KMS-11 (cell line): ENCODE measurements at regions not wholly inside any gene's neighbourhood (a gene's known extent, or its start where the extent isn't known, plus 50 kb on each side); places are given as distances from the start of the nearest gene placed in this dataset.

Experiments
- H2AFZ ChIP-seq: fragments of 200-600 bp; sonication (generic); 2 replicates; pipeline ENCODE4 v1.6.1; 2016; ENCODE audit warnings: antibody characterized with exemption, mixed run types, low read depth
- H3K27ac ChIP-seq: fragments of 200-600 bp; sonication (generic); 2 replicates; pipeline ENCODE4 v1.6.1; 2016; ENCODE audit warnings: mild to moderate bottlenecking, mixed run types
- H3K27me3 ChIP-seq: fragments of 200-600 bp; sonication (generic); 2 replicates; pipeline ENCODE4 v1.6.1; 2017; ENCODE audit warnings: mild to moderate bottlenecking, low read depth, mixed run types, moderate library complexity; ENCODE audit not compliant: insufficient read depth
- H3K36me3 ChIP-seq: fragments of 200-600 bp; sonication (generic); 2 replicates; pipeline ENCODE4 v1.6.1; 2017; ENCODE audit warnings: mild to moderate bottlenecking, mixed run types; ENCODE audit not compliant: insufficient read depth
- H3K4me1 ChIP-seq: fragments of 200-600 bp; sonication (generic); 2 replicates; pipeline ENCODE4 v1.6.1; 2016; ENCODE audit warnings: mild to moderate bottlenecking, low read depth, mixed run types; ENCODE audit not compliant: poor library complexity, severe bottlenecking
- H3K4me2 ChIP-seq: fragments of 200-600 bp; sonication (generic); 2 replicates; pipeline ENCODE4 v1.7.0; 2016; ENCODE audit warnings: mild to moderate bottlenecking, mixed run types
- H3K4me3 ChIP-seq: fragments of 200-600 bp; sonication (generic); IDR thresholded peaks from 2 replicates; pipeline ENCODE4 v1.6.1; 2017; ENCODE audit warnings: low read depth, low read length, mixed read lengths; ENCODE audit not compliant: insufficient read depth
- H3K79me2 ChIP-seq: fragments of 200-600 bp; sonication (generic); 2 replicates; pipeline ENCODE4 v1.6.1; 2016; ENCODE audit warnings: low read depth, mixed run types; ENCODE audit not compliant: insufficient read depth
- H3K9ac ChIP-seq: fragments of 200-600 bp; sonication (generic); 2 replicates; pipeline ENCODE4 v1.6.1; 2016; ENCODE audit warnings: mild to moderate bottlenecking, mixed run types
- H4K20me1 ChIP-seq: fragments of 200-600 bp; sonication (generic); 2 replicates; pipeline ENCODE4 v1.6.1; 2016; ENCODE audit warnings: mild to moderate bottlenecking, mixed run types; ENCODE audit not compliant: insufficient read depth
- CTCF ChIP-seq: fragments of 200-600 bp; sonication (generic); conservative IDR thresholded peaks from 2 replicates; pipeline ENCODE4 v1.6.1; 2017; ENCODE audit warnings: low read depth, mild to moderate bottlenecking, antibody characterized with exemption, low read length, moderate library complexity, mixed read lengths

GRCh38 chr6:91560409-91560808 lies 973.5 kb upstream of the MAP3K7 start:
- Histone ChIP-seq H3K4me3 (no peak overlapping the region), H3K9ac (no peak overlapping the region), H3K27me3 (no peaks in the 10 kb centered on the region), H3K79me2 (no peaks in the 10 kb centered on the region), H3K4me2 (no peak overlapping the region), H4K20me1 (no peaks in the 10 kb centered on the region), H3K36me3 (no peaks in the 10 kb centered on the region), H2AFZ (no peak overlapping the region), H3K4me1 (no peaks in the 10 kb centered on the region), H3K27ac (no peak overlapping the region)
- no peak for TF ChIP-seq CTCF

DNA sequence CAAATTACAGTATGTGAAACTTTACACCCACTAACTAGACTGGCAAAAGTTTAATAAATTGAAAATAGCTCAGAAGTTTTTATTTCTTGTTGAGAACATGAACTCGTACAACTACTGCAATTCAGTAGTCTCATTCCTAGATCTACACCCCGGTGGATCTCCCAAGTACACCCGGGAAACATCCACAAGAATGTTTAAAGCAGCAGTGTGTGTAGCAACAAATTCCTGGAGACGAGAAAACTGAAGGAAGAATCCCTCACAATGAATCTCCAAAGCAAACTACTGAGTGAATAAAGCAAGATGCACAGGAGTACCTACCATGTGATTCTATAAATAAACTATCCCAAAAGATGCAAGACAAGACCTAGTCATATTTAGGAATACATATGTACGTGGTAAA lies 954.0 kb upstream of the MAP3K7 start:
- Histone ChIP-seq H3K36me3 (no peaks in the 10 kb centered on the region), H3K27me3 (no peaks in the 10 kb centered on the region), H3K4me3 (no peak overlapping the region), H3K9ac (no peak overlapping the region), H3K4me2 (no peak overlapping the region), H4K20me1 (no peaks in the 10 kb centered on the region), H2AFZ (no peak overlapping the region), H3K4me1 (no peaks in the 10 kb centered on the region), H3K79me2 (no peaks in the 10 kb centered on the region), H3K27ac (no peak overlapping the region)
- TF ChIP-seq CTCF: no peak

- Histone ChIP-seq H3K4me2 (no peak overlapping the region), H3K9ac (no peak overlapping the region), H3K79me2 (no peaks in the 10 kb centered on the region), H3K4me1 (no peaks in the 10 kb centered on the region), H3K27ac (no peak overlapping the region), H4K20me1 (no peaks in the 10 kb centered on the region), H3K36me3 (no peaks in the 10 kb centered on the region), H2AFZ (no peak overlapping the region), H3K4me3 (no peak overlapping the region), H3K27me3 (no peaks in the 10 kb centered on the region)
- TF ChIP-seq CTCF: no peak
Observed at GRCh38 chr6:91539456-91539855, 952.6 kb upstream of the MAP3K7 start.

- no peaks in the 10 kb centered on the region for H3K36me3 ChIP-seq
- H3K27ac ChIP-seq: no peak overlapping the region
- H3K9ac ChIP-seq: no peak overlapping the region
- no peaks in the 10 kb centered on the region for H4K20me1 ChIP-seq
- no peaks in the 10 kb centered on the region for H3K27me3 ChIP-seq
- no peaks in the 10 kb centered on the region for H3K79me2 ChIP-seq
- no peak for TF ChIP-seq CTCF
- no peak overlapping the region for H2AFZ ChIP-seq
- H3K4me3 ChIP-seq: no peak overlapping the region
- no peak overlapping the region for H3K4me2 ChIP-seq
- H3K4me1 ChIP-seq: no peaks in the 10 kb centered on the region
Observed at GRCh38 chr6:91538622-91539021, 951.8 kb upstream of the MAP3K7 start.

- Histone ChIP-seq H3K79me2 (no peaks in the 10 kb centered on the region), H3K27ac (no peak overlapping the region), H3K9ac (no peak overlapping the region), H4K20me1 (no peaks in the 10 kb centered on the region), H3K4me1 (no peaks in the 10 kb centered on the region), H2AFZ (no peak overlapping the region), H3K4me2 (no peak overlapping the region), H3K4me3 (no peak overlapping the region), H3K27me3 (no peaks in the 10 kb centered on the region), H3K36me3 (no peaks in the 10 kb centered on the region)
- no peak for TF ChIP-seq CTCF
Observed at GRCh38 chr6:91534614-91535013, 947.7 kb upstream of the MAP3K7 start.
